ENCODE measurements at regions not wholly inside any gene's neighbourhood (a gene's known extent, or its start where the extent isn't known, plus 50 kb on each side); places are given as distances from the start of the nearest gene placed in this dataset.

DNA sequence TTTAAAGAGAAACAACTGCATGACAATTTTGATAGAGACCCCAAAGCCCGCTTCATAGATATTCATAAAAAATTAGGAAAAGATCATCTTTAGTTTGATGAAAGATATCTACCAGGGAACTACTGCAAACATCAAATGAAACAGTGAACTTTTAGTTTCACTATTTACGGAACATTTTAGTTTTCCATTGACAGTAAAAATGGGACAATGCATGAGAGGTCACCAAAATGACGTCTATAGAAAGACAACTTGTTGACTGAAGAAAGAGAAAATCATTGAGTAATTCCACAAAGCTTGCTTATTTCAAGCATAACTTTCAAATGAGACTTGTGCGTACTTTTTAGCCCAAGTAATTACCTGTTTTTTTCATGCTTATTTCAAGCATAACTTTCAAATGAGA, 411.4 kb downstream of the HLX start:
- TF ChIP-seq POLR2A (IDR thresholded peaks at IDR 0.05) (no peak), POLR2AphosphoS5 (IDR thresholded peaks at IDR 0.05) (no peak)
- TF ChIP-seq, protein P1, sequence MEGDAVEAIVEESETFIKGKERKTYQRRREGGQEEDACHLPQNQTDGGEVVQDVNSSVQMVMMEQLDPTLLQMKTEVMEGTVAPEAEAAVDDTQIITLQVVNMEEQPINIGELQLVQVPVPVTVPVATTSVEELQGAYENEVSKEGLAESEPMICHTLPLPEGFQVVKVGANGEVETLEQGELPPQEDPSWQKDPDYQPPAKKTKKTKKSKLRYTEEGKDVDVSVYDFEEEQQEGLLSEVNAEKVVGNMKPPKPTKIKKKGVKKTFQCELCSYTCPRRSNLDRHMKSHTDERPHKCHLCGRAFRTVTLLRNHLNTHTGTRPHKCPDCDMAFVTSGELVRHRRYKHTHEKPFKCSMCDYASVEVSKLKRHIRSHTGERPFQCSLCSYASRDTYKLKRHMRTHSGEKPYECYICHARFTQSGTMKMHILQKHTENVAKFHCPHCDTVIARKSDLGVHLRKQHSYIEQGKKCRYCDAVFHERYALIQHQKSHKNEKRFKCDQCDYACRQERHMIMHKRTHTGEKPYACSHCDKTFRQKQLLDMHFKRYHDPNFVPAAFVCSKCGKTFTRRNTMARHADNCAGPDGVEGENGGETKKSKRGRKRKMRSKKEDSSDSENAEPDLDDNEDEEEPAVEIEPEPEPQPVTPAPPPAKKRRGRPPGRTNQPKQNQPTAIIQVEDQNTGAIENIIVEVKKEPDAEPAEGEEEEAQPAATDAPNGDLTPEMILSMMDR (IDR thresholded peaks at IDR 0.05 in 8 of 11, conservative IDR thresholded peaks at IDR 0.05 in 3 of 11): no peak

DNA sequence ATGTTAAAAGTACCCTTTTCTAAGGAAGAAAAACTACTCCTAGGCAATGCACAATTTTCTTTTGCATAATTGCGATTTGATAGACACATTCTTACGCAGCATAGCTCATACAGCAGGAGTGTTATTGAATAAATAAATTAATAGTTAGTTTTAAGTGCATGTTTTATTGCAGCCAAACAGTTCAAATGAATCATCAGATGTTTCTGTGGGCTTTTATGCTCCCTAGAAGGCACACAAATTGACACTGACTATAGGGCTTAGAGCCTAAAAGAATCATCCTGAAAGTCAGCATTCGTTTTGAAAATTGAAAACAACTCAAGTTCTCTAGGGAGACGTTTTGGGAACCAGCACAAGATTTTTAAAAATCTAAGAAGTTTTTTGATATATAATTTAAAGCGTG, 411.9 kb downstream of the HLX start:
- no peaks in the 10 kb centered on the region for H3K4me1 ChIP-seq
- no peak for DNase-seq
- intact Hi-C loops (cut with DNase I; ENCODE audit: low total_unique reads): no loop called here
- no peaks in the 10 kb centered on the region for H3K9me3 ChIP-seq
- WGBS, 5 donors: 71 to 81% (median 79%) methylated on average over 5 of the region's 5 CpGs
- TF ChIP-seq, protein P1 (IDR thresholded peaks at IDR 0.05 in 8 of 11, conservative IDR thresholded peaks at IDR 0.05 in 3 of 11): no peak
- no peak for TF ChIP-seq POLR2A (IDR thresholded peaks at IDR 0.05)
- TF ChIP-seq POLR2AphosphoS5 (IDR thresholded peaks at IDR 0.05): no peak
- H3K27me3 ChIP-seq (replicated peaks in 1 of 7): no peaks in the 10 kb centered on the region
- no peak overlapping the region for H3K27ac ChIP-seq
- H3K36me3 ChIP-seq: no peaks in the 10 kb centered on the region
- no peak overlapping the region for H3K4me3 ChIP-seq

More for the DNA sequence above, 411.4 kb downstream of the HLX start:
- 76 to 85% (median 78%) methylated on average over 4 of the region's 4 CpGs for WGBS, 5 donors
- Histone ChIP-seq H3K36me3 (no peaks in the 10 kb centered on the region), H3K4me1 (no peaks in the 10 kb centered on the region), H3K27me3 (replicated peaks in 1 of 7) (no peaks in the 10 kb centered on the region), H3K27ac (no peak overlapping the region), H3K4me3 (no peak overlapping the region), H3K9me3 (peaks cover 0 to under 1% (median 0%) of the 10 kb centered on the region in 8 donors)
- intact Hi-C loops (cut with DNase I; ENCODE audit: low total_unique reads): no loop called here
- no peak for DNase-seq

DNA sequence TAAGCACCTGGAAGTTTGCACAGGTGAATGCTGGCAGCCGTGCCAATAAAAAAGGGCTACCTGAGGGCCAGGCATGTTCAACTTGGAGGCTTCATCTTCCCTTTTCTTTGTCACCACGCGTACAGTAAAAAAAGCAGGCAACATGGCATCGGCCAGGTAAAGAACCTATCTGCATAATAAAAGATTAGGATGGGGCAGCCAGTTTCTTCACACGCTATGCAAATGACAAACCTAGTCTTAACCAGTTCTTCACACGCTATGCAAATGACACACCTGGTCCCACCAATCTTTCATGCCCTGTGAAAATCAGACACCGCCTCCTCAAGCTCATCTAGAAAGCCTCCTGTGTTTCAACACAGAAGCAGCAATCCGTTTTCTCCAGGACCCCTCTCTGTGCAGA, 413.4 kb downstream of the HLX start:
- intact Hi-C loops (cut with DNase I; ENCODE audit: low total_unique reads): no loop called here

DNA sequence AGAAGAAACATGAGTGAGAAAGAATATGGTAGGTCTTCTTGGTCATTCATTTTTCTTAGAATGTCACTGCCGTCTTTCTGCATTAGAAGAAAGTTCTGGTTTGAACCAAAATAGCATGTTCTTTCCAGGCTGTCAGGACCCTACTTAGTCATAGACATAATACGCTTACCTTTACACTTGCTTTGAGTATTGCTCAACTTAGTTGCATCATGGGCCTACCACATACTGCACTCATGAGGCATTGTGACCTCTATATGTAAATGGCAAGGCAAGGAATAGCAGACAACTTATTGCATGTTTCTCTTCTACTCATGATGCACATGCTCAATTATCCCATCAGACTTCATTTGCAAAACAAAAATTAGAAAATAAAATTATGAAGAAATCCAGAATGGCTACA, 415.0 kb downstream of the HLX start:
- no peaks in the 10 kb centered on the region for H3K9me3 ChIP-seq
- no peaks in the 10 kb centered on the region for H3K36me3 ChIP-seq
- intact Hi-C loops (cut with DNase I; ENCODE audit: low total_unique reads): no loop called here
- no peak for TF ChIP-seq POLR2A (IDR thresholded peaks at IDR 0.05)
- no peak for TF ChIP-seq POLR2AphosphoS5 (IDR thresholded peaks at IDR 0.05)
- TF ChIP-seq, protein P1 (IDR thresholded peaks at IDR 0.05 in 8 of 11, conservative IDR thresholded peaks at IDR 0.05 in 3 of 11): no peak
- H3K27ac ChIP-seq: no peak overlapping the region
- H3K4me3 ChIP-seq: no peak overlapping the region
- no peaks in the 10 kb centered on the region for H3K4me1 ChIP-seq
- WGBS, 5 donors: 84 to 100% (median 91%) methylated on average over 2 of the region's 2 CpGs
- no peaks in the 10 kb centered on the region for H3K27me3 ChIP-seq (replicated peaks in 1 of 7)
- no peak for DNase-seq

More for the DNA sequence above, 413.4 kb downstream of the HLX start:
- no peak for DNase-seq
- TF ChIP-seq, protein P1 (IDR thresholded peaks at IDR 0.05 in 8 of 11, conservative IDR thresholded peaks at IDR 0.05 in 3 of 11): no peak
- no peak for TF ChIP-seq POLR2AphosphoS5 (IDR thresholded peaks at IDR 0.05)
- no peak for TF ChIP-seq POLR2A (IDR thresholded peaks at IDR 0.05)
- no peaks in the 10 kb centered on the region for H3K4me1 ChIP-seq
- no peaks in the 10 kb centered on the region for H3K36me3 ChIP-seq
- no peaks in the 10 kb centered on the region for H3K9me3 ChIP-seq
- no peak overlapping the region for H3K27ac ChIP-seq
- H3K27me3 ChIP-seq (replicated peaks in 1 of 7): no peaks in the 10 kb centered on the region
- H3K4me3 ChIP-seq: no peak overlapping the region
- 84 to 97% (median 93%) methylated on average over 8 of the region's 8 CpGs for WGBS, 5 donors

Measured in spleen (tissue), 11 donors.